ENCODE measurements at regions not wholly inside any gene's neighbourhood (a gene's known extent, or its start where the extent isn't known, plus 50 kb on each side); places are given as distances from the start of the nearest gene placed in this dataset.
A peak's percentile ranks its signal among the peaks of the same experiment; 100 is the strongest.
"Not testable (repeated sequence)": the region's sequence is repeated elsewhere in the genome, so short reads cannot be mapped to it uniquely, and the experiment has no call there.

DNA sequence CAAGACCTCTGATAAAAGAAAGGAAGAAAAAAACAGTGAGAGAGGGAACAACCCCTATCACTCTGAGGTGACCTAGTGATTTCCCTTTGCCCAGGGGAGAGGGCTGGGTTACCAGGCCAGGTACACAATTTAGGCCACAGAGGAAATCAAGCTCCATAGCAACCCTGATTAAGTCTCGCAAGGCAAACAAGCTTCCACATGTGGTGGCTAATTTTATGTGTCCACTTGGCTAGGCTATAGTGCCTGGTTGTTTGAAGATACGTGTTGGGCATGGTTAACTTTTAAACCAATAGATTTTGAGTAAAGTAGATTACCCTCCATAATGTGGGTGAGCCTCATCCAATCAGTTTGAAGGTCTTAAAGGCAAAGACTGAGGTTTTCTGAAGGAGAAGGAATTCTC lies 108.9 kb upstream of the TERB2 start:
- FAIRE-seq; DNase-seq (ENCODE audit: low spot score in 2 of 2): not testable (repeated sequence)

DNA sequence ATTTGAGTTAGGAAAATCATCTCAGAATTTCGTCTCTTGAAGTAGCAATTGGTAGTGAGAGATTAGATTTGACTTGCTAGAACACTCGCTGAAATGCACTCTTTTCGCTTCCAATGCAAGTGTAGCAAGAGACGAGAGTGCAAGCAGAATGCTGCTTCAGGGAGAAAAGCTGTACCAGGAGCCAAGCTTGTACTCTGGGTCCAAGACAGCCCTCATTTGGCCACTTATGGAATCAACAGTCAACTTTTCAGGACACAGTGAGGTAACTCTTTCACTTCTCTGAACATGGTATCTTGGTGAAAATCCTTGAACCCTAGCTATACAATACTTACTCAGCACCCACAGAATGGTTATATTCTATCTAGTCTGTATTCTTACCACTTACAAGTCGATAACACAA lies 107.6 kb upstream of the TERB2 start:
- DNase-seq (ENCODE audit: low spot score in 2 of 2); FAIRE-seq: not testable (repeated sequence)

DNA sequence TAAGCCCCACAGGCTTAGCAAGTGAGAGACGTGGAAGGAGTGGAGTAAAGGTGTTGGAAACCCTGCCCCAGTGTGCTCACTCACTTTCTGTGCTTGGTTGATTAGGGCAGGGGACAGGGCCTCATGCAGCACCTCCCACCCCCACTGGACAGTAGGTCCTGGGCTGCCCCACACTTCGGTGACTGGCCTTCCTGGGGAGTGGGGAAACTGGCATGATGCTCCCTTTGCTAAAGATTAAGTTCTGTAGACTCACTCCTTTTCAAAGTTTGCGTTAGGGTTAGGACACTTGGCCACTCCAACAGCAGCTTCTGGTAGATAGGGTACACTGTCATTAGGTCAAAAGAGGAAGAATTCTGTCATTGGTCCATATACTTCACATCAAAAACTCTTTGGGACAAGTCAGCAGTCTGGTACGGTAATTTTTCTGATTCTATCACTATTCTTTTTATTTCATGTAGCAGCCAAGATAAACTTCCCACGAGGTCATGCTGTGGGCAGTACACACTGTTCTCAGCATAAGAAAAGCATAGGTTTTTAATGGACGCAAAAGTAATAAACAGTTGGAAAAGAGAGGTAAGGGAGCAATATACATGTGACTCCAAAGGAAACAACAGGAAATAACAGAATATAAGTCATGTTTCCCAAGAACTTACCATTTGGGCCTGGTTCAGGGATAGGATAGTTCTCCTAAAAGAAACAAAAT lies 106.6 kb upstream of the TERB2 start:
- not testable (repeated sequence) for FAIRE-seq; DNase-seq (ENCODE audit: low spot score in 2 of 2)

DNA sequence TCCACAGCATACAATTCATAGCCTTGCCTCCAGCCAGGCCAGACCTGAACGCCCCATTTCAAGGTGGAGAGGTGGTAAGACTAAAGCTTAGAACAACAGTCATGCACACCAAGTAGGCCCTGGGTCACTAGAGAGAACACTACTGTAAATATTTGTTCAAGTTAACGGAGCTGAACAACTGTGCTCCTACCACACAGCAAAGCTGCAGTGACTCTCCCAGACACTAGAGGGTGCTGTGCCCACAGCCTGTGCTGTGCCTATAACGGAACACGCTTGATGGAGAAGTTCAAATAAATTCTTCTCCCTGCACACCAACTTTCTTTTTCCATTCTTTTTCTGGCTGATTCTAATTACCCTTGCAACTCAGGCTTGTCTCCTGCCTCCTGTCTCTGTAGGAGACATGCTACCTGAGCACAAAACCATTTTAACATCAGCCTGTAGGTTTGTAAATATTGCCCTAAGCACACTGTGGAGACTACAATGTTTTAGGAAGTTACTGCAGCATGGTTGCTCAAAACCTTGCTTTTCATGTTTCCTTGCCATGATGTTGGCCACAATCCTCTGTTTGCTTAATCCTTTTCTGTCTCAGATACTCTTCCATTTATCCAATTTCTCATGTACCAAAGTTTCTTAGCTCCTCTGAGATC lies 103.1 kb upstream of the TERB2 start:
- DNase-seq (ENCODE audit: low spot score in 2 of 2): peak in 1 of 2 donors; percentile 16
- FAIRE-seq: not testable (repeated sequence)

DNA sequence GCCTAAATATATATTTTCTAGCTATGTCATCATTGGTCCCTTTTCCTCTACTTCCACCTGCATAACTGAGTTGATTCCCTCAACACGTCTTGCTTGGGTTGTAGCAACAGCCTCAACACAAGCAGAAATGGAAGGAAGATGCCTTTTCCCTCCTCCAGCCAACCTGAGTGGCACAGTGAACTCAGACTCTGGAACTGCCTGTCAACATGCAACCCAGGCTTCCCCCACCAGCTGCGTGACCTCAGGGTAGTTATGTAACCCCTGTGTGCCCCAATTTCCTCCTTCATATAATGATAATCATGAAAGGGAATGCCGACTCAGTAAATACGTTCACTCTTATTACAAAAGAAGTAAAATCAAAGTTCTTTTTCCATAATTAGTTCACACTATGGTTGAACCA lies 101.8 kb upstream of the TERB2 start:
- not testable (repeated sequence) for DNase-seq (ENCODE audit: low spot score in 2 of 2); FAIRE-seq

DNA sequence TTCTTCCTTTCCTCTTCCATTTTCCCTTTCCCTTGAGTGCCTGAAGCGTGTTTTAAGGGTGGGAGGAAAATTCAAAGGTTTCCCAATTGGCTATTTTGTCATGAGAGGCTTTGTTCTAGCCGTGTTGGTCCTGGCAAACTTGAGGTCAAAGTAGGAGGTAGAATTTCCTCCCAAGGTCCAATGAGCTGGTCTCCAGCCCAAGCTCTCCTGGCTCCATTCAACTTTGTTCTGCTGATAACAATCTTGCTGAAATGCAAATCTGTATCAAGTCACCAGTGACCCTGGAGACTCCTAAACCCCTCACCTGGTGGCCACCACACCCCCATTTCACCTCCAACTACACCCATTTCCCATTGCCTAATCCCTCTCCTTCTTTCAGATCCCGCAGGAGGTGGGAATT lies 100.2 kb upstream of the TERB2 start:
- not testable (repeated sequence) for FAIRE-seq; DNase-seq (ENCODE audit: low spot score in 2 of 2)

DNA sequence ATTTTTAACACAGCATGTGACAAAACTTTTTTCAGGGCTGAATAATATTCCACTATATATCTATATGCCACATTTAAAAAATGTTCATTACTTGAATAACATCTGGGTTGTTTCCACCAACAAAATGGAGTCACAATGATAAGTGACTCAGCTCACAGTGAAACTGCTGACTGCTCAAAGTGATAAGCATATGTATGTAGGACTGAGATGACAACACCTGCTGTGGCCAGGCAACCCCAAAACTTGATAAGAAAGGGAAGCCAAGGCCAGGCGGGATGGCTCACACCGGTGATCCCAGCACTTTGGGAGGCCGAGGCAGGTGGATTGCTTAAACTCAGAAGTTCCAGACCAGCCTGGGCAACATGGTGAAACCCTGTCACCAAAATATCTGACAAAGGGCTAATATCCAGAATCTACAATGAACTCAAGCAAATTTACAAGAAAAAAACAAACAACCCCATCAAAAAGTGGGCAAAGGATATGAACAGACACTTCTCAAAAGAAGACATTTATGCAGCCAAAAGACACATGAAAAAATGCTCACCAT lies 99.2 kb upstream of the TERB2 start:
- not testable (repeated sequence) for FAIRE-seq; DNase-seq (ENCODE audit: low spot score in 2 of 2)

DNA sequence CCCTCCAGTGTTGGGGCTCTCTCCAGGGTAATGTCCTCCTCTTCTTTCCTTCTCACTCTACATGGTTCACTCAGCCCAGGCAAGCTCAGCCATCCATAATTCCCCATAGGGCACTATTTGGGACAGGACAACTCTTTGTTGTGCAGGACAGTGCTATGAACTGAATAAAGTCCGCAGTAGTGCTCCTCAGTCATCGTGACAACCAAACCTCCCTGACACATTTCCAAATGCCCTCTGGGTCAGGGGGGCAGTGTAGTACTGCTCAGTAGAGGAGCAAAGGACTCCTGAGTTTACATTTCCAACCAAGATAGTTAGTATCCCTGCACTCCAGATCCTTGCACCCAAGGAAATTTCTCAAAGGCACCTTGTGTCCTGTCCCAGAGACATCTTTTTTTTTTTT lies 97.4 kb upstream of the TERB2 start:
- not testable (repeated sequence) for DNase-seq (ENCODE audit: low spot score in 2 of 2); FAIRE-seq

DNA sequence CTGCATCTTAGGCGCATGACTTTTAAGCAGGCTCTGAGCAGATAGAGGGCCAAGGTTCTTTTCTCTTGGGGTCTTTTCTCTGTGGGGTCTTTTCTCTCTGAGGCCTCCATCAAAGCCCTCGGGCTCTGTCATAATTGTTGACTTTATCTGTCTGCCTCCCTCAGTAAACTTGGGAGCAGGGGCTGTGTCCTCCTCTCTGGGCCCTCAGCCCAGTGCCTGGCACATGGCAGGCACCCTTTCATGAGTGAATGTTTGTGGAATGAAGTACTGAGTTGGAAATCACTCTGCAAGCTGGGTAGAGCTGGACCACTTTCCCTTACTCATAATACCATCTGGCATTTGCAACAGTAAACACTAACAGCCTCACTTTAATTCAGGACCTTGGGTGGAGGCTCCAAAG lies 96.3 kb upstream of the TERB2 start:
- DNase-seq (ENCODE audit: low spot score in 2 of 2); FAIRE-seq: not testable (repeated sequence)

DNA sequence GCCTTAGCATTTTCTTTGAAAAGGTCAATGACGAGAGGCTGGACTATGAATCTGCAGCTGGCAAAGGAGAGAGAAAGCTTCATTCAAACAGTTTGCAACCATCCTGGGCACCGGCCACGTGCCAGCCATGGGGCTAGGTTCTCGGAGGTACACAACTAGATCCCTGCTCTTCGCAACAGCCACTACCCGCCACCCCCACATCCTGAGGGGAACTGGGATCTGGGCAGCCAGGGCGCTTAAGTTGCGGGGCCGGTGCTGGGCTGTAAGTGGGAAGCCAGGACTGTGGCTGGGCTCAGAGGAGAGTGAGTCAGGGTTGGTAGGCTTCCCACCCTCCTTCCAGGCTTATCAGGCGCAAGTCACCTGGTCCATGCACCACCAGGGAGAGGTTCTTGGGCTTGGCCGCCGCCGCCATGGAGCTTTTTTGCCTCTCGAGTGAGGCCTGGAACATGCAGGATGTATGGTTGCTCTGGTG lies 95.0 kb upstream of the TERB2 start:
- no peak for DNase-seq (ENCODE audit: low spot score in 2 of 2)
- no peak for FAIRE-seq

DNA sequence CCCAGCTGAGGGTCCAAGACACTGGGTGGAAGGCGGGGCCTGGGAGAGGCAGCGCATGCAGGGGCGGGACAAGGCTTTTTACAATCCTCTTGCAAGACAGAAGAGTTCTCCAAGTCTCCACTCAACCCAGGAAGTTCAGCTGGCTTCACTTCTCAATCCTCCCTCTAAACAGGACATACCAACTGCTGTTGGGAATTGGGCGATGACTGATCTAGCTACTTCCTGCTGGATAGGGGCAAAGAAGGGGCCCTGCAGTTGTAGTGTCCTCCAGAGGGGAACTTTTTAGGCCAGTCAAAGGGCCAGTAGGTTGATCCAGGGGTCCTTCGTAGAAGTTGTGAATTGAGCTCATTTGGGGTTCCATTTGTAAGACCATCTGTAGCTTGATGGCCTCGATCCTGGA lies 94.6 kb upstream of the TERB2 start:
- FAIRE-seq: no peak
- no peak for DNase-seq (ENCODE audit: low spot score in 2 of 2)

DNA sequence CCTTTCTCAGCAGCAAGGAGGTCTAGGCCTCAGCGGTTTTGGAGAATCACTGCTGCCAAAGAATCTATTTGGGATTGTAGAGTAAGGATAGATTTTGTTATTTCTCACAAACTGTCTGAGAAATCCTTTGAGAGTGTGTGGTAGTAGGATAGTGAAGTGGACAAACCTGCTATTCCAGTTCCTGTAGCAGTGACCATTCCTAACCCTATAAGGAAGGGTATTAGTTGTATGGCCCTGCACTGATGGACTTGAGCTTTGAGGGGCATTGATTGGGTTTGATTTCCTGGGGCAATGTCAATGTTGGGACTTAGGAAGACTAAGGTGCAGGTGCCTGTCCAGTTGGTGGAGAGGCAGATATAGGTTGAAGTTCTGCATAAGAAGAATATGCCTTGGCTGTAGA lies 93.6 kb upstream of the TERB2 start:
- not testable (repeated sequence) for FAIRE-seq; DNase-seq (ENCODE audit: low spot score in 2 of 2)

DNA sequence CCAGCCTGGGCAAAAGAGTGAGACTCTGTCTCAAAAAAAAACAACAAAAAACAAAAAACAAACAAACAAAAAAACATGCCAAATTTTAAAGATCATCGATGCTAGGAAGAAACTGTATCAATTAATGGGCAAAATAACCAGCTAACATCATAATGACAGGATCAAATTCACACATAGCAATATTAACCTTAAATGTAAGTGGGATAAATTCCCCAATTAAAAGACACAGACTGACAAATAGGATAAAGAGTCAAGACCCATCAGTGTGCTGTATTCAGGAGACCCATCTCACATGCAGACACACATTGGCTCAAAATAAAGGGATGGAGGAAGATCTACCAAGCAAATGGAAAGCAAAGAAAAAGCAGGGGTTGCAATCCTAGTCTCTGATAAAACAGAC lies 88.4 kb upstream of the TERB2 start:
- not testable (repeated sequence) for FAIRE-seq; DNase-seq (ENCODE audit: low spot score in 2 of 2)

DNA sequence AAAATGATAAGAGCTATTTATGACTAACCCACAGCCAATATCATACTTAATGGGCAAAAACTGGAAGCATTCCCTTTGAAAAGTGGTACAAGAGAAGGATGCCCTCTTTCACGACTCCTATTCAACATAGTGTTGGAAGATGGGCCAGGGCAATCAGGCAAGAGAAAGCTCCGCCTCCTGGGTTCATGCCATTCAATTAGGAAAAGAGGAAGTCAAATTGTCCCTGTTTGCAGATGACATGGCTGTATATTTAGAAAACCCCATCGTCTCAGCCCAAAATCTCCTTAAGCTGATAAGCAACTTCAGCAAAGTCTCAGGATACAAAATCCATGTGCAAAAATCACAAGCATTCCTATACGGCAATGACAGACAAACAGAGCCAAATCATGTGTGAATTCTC lies 86.4 kb upstream of the TERB2 start:
- DNase-seq (ENCODE audit: low spot score in 2 of 2); FAIRE-seq: not testable (repeated sequence)

DNA sequence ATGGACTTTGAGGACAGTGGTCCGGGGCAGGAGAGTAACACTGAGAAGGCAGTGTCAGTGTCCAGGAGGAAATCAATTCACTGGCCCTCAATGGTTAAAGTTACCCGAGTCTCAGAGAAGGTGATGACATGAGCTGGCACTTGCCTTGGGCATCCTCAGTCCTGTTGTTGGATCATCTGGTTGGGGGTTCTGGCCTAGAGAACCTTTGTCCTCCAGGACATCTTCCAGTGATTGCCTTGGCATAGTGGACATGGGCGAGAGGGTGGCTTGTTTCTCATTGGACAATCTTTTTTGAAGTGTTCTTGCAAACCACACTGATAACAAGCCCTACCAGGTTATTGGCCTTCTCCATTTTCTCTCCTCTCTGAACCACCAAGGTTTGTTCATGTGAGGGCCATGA lies 83.4 kb upstream of the TERB2 start:
- no peak for DNase-seq (ENCODE audit: low spot score in 2 of 2)
- FAIRE-seq: no peak

DNA sequence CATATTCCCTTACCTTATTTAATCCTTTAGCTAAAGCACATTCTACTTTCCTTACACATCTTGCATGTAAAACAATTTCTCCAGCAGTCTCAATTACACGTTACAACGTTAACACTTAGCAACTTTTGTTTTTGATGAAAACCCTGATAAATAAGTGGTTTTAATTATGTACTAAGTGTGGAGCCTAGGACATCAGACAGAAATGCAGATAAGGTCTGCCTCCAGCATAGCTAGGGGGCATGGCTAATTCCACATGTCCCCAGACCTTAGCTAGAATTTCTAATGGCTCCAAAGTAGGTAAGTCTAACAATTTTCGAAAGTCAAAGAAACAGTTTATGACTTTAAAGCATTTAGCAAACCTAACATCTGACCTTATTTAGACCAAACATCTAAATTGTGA lies 77.4 kb upstream of the TERB2 start:
- FAIRE-seq: no peak
- no peak for DNase-seq (ENCODE audit: low spot score in 2 of 2)

DNA sequence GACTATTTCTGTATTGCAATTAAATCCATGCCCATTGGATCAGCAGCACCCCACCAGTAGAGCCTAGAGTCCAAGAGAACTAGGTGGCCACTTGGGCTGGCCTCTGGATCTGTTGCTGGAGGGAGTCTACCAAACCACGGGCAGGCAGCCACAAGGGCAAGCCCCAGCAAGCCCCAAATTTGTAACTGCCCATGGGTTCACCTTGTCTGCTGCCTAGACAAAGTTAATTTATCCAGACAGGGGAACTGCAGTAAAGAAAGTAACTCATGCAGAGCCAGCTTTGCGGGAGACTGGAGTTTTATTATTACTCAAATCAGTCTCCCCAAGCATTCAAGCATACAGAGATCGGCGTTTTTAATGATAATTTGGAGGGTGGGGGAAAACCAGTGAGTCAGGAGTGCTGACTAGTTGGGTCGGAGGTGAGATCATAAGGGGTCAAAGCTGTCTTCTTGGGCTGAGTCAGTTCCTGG lies 74.0 kb upstream of the TERB2 start:
- no peak for FAIRE-seq
- no peak for DNase-seq (ENCODE audit: low spot score in 2 of 2)

DNA sequence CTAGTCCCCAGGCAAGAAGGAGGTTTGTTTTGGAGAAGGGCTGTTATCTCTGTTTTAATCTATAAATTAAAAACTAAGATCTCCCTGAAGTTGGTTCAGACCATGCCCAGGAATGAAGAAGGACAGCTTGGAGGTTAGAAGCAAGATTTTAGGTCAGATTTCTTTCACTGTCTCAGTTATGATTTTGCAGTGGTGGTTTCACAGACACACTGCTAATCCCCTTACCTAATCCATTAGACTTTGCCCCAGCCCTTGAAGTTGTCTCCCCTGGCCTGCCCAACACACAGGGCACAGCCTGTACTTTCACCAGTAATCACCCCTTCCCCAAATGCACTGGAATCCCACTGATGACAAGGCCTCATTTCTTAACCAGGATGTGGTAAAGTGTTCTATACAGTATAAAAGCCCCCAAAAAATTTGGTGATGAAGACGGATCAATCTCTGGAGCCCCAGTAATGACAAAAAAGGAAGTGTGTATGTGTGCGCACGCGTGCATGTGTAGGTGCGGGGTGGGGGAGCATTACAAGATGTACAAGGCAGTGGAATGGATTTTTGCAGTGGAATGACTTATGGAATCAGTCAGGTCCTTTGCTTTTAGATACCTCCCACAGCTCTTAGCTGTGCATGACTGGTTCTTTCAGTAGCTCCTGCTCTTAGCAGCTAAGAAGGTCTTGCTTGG lies 73.1 kb upstream of the TERB2 start:
- FAIRE-seq: no peak

DNA sequence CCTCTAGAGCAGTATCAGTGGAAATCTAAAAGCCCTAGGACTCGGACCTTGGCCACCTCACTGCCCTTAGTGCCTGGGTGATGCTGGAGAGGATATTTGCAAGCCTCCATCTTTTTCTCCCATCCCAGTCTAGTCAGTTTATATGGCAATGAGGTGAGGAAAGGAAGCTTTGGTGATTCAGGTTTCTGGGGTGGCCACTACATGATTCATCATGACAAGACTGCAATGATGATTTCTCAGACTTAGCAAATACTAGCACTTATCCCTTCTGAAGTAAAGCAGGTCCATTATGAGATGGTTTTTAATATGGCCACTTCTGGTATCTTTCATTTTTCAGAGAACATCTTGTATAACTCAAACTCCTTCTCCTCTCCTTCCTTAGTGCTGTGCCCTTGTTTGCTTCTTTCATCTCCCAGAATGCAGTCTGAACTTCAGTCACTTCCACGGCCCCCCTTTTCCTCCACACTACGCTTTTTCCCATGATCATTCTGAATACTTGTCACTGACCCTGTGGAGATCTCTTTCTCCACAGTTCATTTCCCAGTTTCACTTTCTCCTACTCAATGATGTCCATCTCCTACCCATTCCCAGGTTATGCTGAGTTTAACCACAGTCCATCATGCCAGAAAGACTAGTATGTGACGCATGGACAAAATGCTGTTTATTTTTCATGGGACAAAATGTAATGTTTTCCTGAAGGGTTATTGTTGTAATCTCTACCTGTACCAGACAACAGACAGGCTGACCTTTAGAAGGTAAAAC lies 57.4 kb upstream of the TERB2 start:
- not testable (repeated sequence) for DNase-seq (ENCODE audit: low spot score in 2 of 2); FAIRE-seq

More for the DNA sequence above, 73.1 kb upstream of the TERB2 start:
- no peak for DNase-seq (ENCODE audit: low spot score in 2 of 2)

DNA sequence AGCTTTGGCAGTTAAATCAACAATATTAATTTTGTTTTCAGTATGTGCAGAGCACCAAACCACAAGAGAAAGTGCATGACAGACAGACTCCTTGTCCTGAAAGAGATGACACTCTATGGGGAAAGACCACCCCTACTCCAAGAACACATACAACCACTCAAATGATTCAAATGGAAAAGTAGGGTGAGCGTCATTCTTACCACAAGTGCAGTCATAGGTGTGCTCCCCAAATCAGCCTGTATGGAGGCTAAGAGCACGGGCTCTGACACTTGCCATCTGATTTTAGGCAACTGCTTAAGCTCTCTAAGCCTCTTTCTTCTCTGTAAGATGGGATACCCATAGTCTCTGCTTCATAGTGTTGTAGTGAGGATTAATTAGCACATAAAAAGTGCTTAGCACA lies 56.7 kb upstream of the TERB2 start:
- DNase-seq (ENCODE audit: low spot score in 2 of 2); FAIRE-seq: not testable (repeated sequence)
